H1 (cell line): ENCODE measurements at regions not wholly inside any gene's neighbourhood (a gene's known extent, or its start where the extent isn't known, plus 50 kb on each side); places are given as distances from the start of the nearest gene placed in this dataset.

Experiments used
- CTCF ChIA-PET: fragments of 300-600 bp; sonication (Branson Sonifier 250); formaldehyde crosslinking; loops from one replicate; lab custom pipeline; 2021; ENCODE audit not compliant: partially characterized antibody; lab: Charles Lee
- POLR2A ChIA-PET: fragments of 300-600 bp; sonication (Branson Sonifier 250); formaldehyde crosslinking; loops from one replicate; lab custom pipeline; 2021; ENCODE audit warnings: inconsistent platforms; ENCODE audit not compliant: partially characterized antibody; lab: Charles Lee
- DNase-seq, 2 experiments: peaks; one replicate each; pipeline versions ENCODE4 v3.0.0 to v3.0.0-alpha.2; 2010 to 2022; ENCODE audit warnings: low spot score in 2 of 2, low read depth in 1 of 2, mixed read lengths in 1 of 2
- FAIRE-seq: peaks from 2 replicates; lab custom pipeline; 2011; peaks lifted over from hg19 to GRCh38; lab: Jason Lieb, UNC
- H2AFZ ChIP-seq: 2 replicates; pipeline ENCODE4 v1.8.1; 2012; ENCODE audit warnings: low read length, inconsistent platforms
- H2AK5ac ChIP-seq: 2 replicates; pipeline ENCODE4 v1.6.1; 2013; ENCODE audit warnings: low read depth, low read length
- H2BK120ac ChIP-seq: replicated peaks from 2 replicates; pipeline ENCODE3; 2013; ENCODE audit warnings: low read depth, low read length, inconsistent platforms
- H2BK12ac ChIP-seq: 2 replicates; pipeline ENCODE4 v1.6.1; 2013; ENCODE audit warnings: low read depth, low read length
- H2BK15ac ChIP-seq: 2 replicates; pipeline ENCODE4 v1.6.1; 2013; ENCODE audit warnings: low read length
- H2BK20ac ChIP-seq: 2 replicates; pipeline ENCODE4 v1.6.1; 2013; ENCODE audit warnings: low read length
- H2BK5ac ChIP-seq: 2 replicates; pipeline ENCODE4 v1.6.1; 2013; ENCODE audit warnings: low read depth, low read length
- H3K14ac ChIP-seq: 2 replicates; pipeline ENCODE4 v1.6.1; 2013; ENCODE audit warnings: inconsistent platforms; ENCODE audit not compliant: insufficient read length
- H3K18ac ChIP-seq: 2 replicates; pipeline ENCODE4 v1.6.1; 2013; ENCODE audit warnings: low read length; ENCODE audit errors: extremely low read depth
- H3K23ac ChIP-seq: 2 replicates; pipeline ENCODE4 v1.6.1; 2013; ENCODE audit warnings: inconsistent platforms; ENCODE audit not compliant: insufficient read length
- H3K23me2 ChIP-seq: 2 replicates; pipeline ENCODE4 v1.6.1; 2013; ENCODE audit warnings: low read depth, low read length
- H3K27ac ChIP-seq: 2 replicates; pipeline ENCODE4 v1.6.1; 2011; ENCODE audit warnings: low read depth, low read length, inconsistent platforms
- H3K27me3 ChIP-seq, 4 experiments: replicated peaks in 1 of 4; 1 replicate in 1 of 4; 2 replicates in 3 of 4; pipeline versions ENCODE4 v1.6.1 to v1.8.1; 2011 to 2013; ENCODE audit warnings: low read length in 3 of 4, mild to moderate bottlenecking in 3 of 4, inconsistent platforms in 2 of 4, mixed read lengths in 2 of 4, moderate library complexity in 1 of 4; ENCODE audit not compliant: control insufficient read depth in 3 of 4, insufficient read depth in 3 of 4; ENCODE audit errors: extremely low read depth in 1 of 4
- H3K36me3 ChIP-seq, 4 experiments: 2 replicates each; pipeline versions ENCODE4 v1.6.1 to v1.8.1; 2011 to 2013; ENCODE audit warnings: mild to moderate bottlenecking in 4 of 4, low read length in 3 of 4, moderate library complexity in 2 of 4, control low read depth in 1 of 4, inconsistent platforms in 1 of 4; ENCODE audit not compliant: insufficient read depth in 4 of 4, control insufficient read depth in 2 of 4
- H3K4ac ChIP-seq: replicated peaks from 2 replicates; pipeline ENCODE3; 2013; ENCODE audit warnings: low read length, low read depth, mixed read lengths, inconsistent platforms; ENCODE audit not compliant: insufficient read length
- H3K4me1 ChIP-seq, 4 experiments: replicated peaks in 1 of 4; 1 replicate in 1 of 4; 2 replicates in 3 of 4; pipeline versions ENCODE4 v1.6.1 to v1.8.1; 2011 to 2013; ENCODE audit warnings: low read length in 3 of 4, inconsistent platforms in 2 of 4, mixed read lengths in 1 of 4; ENCODE audit not compliant: insufficient read depth in 4 of 4, control insufficient read depth in 3 of 4
- H3K4me2 ChIP-seq, 2 experiments: 2 replicates each; pipeline versions ENCODE4 v1.6.1 to v1.8.1; 2011 to 2013; ENCODE audit warnings: low read depth in 2 of 2, low read length in 2 of 2, control low read depth in 1 of 2, inconsistent platforms in 1 of 2, mild to moderate bottlenecking in 1 of 2; ENCODE audit not compliant: insufficient read depth in 1 of 2
- H3K4me3 ChIP-seq, 4 experiments: fragments of 200-600, 300-600 bp in 1 of 4; sonication (generic), shearing (Covaris generic), sonication (Bioruptor Twin) in 1 of 4; 2 replicates each; pipeline versions ENCODE4 v1.5.1 to v1.8.1; 2011 to 2016; ENCODE audit warnings: low read length in 4 of 4, low read depth in 3 of 4, control low read depth in 2 of 4, inconsistent platforms in 2 of 4, mild to moderate bottlenecking in 2 of 4, mixed read lengths in 1 of 4, moderate library complexity in 1 of 4; ENCODE audit not compliant: insufficient read depth in 2 of 4; ENCODE audit errors: extremely low read depth in 1 of 4
- H3K56ac ChIP-seq: replicated peaks from 2 replicates; pipeline ENCODE3; 2013; ENCODE audit warnings: low read depth, mild to moderate bottlenecking, mixed read lengths, low read length, inconsistent platforms; ENCODE audit not compliant: insufficient read length
- H3K79me1 ChIP-seq: 2 replicates; pipeline ENCODE4 v1.6.1; 2013; ENCODE audit warnings: low read depth, low read length, control low read depth
- H3K79me2 ChIP-seq, 2 experiments: 2 replicates each; pipeline versions ENCODE4 v1.6.1 to v1.8.1; 2012 to 2013; ENCODE audit warnings: low read length in 2 of 2, mild to moderate bottlenecking in 2 of 2, inconsistent platforms in 1 of 2; ENCODE audit not compliant: insufficient read depth in 2 of 2, control insufficient read depth in 1 of 2
- H3K9ac ChIP-seq, 4 experiments: replicated peaks in 1 of 4; 1 replicate in 1 of 4; 2 replicates in 3 of 4; pipeline versions ENCODE4 v1.6.1 to v1.8.1; 2011 to 2013; ENCODE audit warnings: low read depth in 3 of 4, low read length in 3 of 4, control low read depth in 2 of 4, mild to moderate bottlenecking in 2 of 4, moderate library complexity in 2 of 4, inconsistent platforms in 1 of 4; ENCODE audit errors: extremely low read depth in 1 of 4
- H3K9me3 ChIP-seq, 2 experiments: 2 replicates each; pipeline versions ENCODE4 v1.6.1 to v1.8.1; 2012 to 2013; ENCODE audit warnings: mild to moderate bottlenecking in 2 of 2, moderate library complexity in 2 of 2, control low read depth in 1 of 2, inconsistent platforms in 1 of 2, low read depth in 1 of 2, low read length in 1 of 2, mixed read lengths in 1 of 2; ENCODE audit not compliant: insufficient read depth in 2 of 2
- H4K20me1 ChIP-seq, 2 experiments: replicated peaks in 1 of 2; 2 replicates each; pipeline versions ENCODE3 to v1.8.1; 2011 to 2013; ENCODE audit warnings: inconsistent platforms in 2 of 2, low read length in 2 of 2, mild to moderate bottlenecking in 1 of 2; ENCODE audit not compliant: insufficient read depth in 2 of 2, control insufficient read depth in 1 of 2
- H4K5ac ChIP-seq: 2 replicates; pipeline ENCODE4 v1.6.1; 2013; ENCODE audit warnings: low read length, low read depth, mixed read lengths, inconsistent platforms; ENCODE audit not compliant: insufficient read length
- H4K8ac ChIP-seq: 2 replicates; pipeline ENCODE4 v1.8.0; 2013; ENCODE audit warnings: mild to moderate bottlenecking, moderate library complexity, low read length, inconsistent platforms; ENCODE audit not compliant: insufficient read depth; ENCODE audit errors: extremely low read depth
- H4K91ac ChIP-seq: replicated peaks from 2 replicates; pipeline ENCODE3; 2013; ENCODE audit warnings: low read length, mixed read lengths, inconsistent platforms; ENCODE audit not compliant: insufficient read length
- CBX5 ChIP-seq: fragments of 300-800, 300-1000 bp; sonication (generic); IDR thresholded peaks from 2 replicates; pipeline ENCODE4 v1.7.1; 2016; ENCODE audit warnings: antibody characterized with exemption, low read length, low read depth
- CHD2 ChIP-seq: IDR thresholded peaks from 2 replicates; pipeline ENCODE4 v1.6.1; 2012; ENCODE audit warnings: low read length, improper control_type of control experiment
- GABPA ChIP-seq: IDR thresholded peaks from 2 replicates; pipeline ENCODE4 v1.6.1; 2011; ENCODE audit warnings: mild to moderate bottlenecking, low read length, moderate library complexity, borderline replicate concordance; ENCODE audit not compliant: insufficient read depth
- PHF8 ChIP-seq: fragments of 200-600 bp; sonication (generic); conservative IDR thresholded peaks from 2 replicates; pipeline ENCODE4 v1.7.1; 2012; ENCODE audit warnings: low read depth, mild to moderate bottlenecking, inconsistent platforms, low read length, moderate library complexity
- POLR2AphosphoS5 ChIP-seq: IDR thresholded peaks from 2 replicates; pipeline ENCODE4 v1.6.1; 2011; ENCODE audit warnings: low read depth, low read length
- POU5F1 ChIP-seq: IDR thresholded peaks from 2 replicates; pipeline ENCODE4 v1.6.1; 2011; ENCODE audit warnings: low read depth, mild to moderate bottlenecking, low read length, moderate library complexity
- SIX5 ChIP-seq: IDR thresholded peaks from 2 replicates; pipeline ENCODE4 v1.6.1; 2011; ENCODE audit warnings: mild to moderate bottlenecking, low read depth, low read length
- SP2 ChIP-seq: IDR thresholded peaks from 2 replicates; pipeline ENCODE4 v1.6.1; 2012; ENCODE audit warnings: mild to moderate bottlenecking, low read length, inconsistent platforms
- SUZ12 ChIP-seq: fragments of 200-600 bp; sonication (generic); IDR thresholded peaks from 2 replicates; pipeline ENCODE4 v1.6.1; 2012; ENCODE audit warnings: mild to moderate bottlenecking, inconsistent platforms, low read length, moderate library complexity, mixed read lengths
- YY1 ChIP-seq: IDR thresholded peaks from 2 replicates; pipeline ENCODE4 v1.6.1; 2011; ENCODE audit warnings: low read depth, mild to moderate bottlenecking, low read length
- ZNF274 ChIP-seq: IDR thresholded peaks from 2 replicates; pipeline ENCODE4 v1.7.0; 2012; ENCODE audit warnings: low read length, borderline replicate concordance; ENCODE audit errors: extremely low read depth
- WGBS, 2 experiments: shearing (Covaris generic) in 1 of 2; methylation state at CpG; one replicate each; pipeline versions ENCODE4 v1.1.6 to v1.1.7; 2013 to 2015; ENCODE audit warnings: low lambda C conversion rate in 2 of 2, mixed read lengths in 2 of 2, inconsistent platforms in 1 of 2, low coverage in 1 of 2, missing lambda C conversion rate in 1 of 2; ENCODE audit not compliant: insufficient replicate concordance in 2 of 2, insufficient coverage in 1 of 2, insufficient read length in 1 of 2; ENCODE audit errors: extremely low coverage in 1 of 2, missing lambda C conversion rate in 1 of 2; 5-methylcytosine and 5-hydroxymethylcytosine counted together

- Histone ChIP-seq H2AFZ (no peak overlapping the region), H3K23me2 (no peaks in the 10 kb centered on the region; the same call in 1 of the 2 replicates), H3K4me3 (no peak overlapping the region), H3K23ac (no peak overlapping the region), H3K9ac (no peak overlapping the region), H3K9me3 (peaks cover 6% of the 10 kb centered on the region in 2 experiments; a peak in 1 of 4 replicates), H3K27ac (no peak overlapping the region), H3K4me1 (no peaks in the 10 kb centered on the region), H3K79me2 (no peaks in the 10 kb centered on the region), H3K14ac (no peak overlapping the region), H2BK15ac (no peak overlapping the region), H4K20me1 (no peaks in the 10 kb centered on the region), H4K8ac (no peak overlapping the region), H3K56ac (no peak overlapping the region), H2AK5ac (no peak overlapping the region), H4K91ac (no peak overlapping the region), H2BK12ac (no peak overlapping the region), H3K4ac (no peak overlapping the region), H4K5ac (no peak overlapping the region), H3K4me2 (no peak overlapping the region), H3K36me3 (no peaks in the 10 kb centered on the region), H3K18ac (no peak overlapping the region), H3K27me3 (no peaks in the 10 kb centered on the region), H2BK20ac (no peak overlapping the region), H3K79me1 (no peaks in the 10 kb centered on the region), H2BK5ac (no peak overlapping the region), H2BK120ac (no peak overlapping the region)
- DNase-seq (no peak), FAIRE-seq (no peak)
- ChIA-PET CTCF (no interaction called here), POLR2A (no interaction called here)
- 100% methylated on average over 2 of the region's 2 CpGs; no CpG with 5 or more reads in 1 of the 2 experiments for whole genome bisulfite sequencing, 2 experiments
- no peak for TF ChIP-seq POU5F1
- no peak for TF ChIP-seq SUZ12
- TF ChIP-seq PHF8 = no peak
- TF ChIP-seq POLR2AphosphoS5 = no peak
- no peak for TF ChIP-seq ZNF274
- no peak for TF ChIP-seq GABPA
- TF ChIP-seq CBX5 = no peak
- no peak for TF ChIP-seq SP2
- TF ChIP-seq CHD2 = no peak
- no peak for TF ChIP-seq YY1
- no peak for TF ChIP-seq SIX5
Measured at GRCh38 chr1:164343189-164343588, 215.8 kb upstream of the PBX1 start.
